Endothelial cell of umbilical vein (primary cell): ENCODE measurements at regions not wholly inside any gene's neighbourhood (a gene's known extent, or its start where the extent isn't known, plus 50 kb on each side); places are given as distances from the start of the nearest gene placed in this dataset.

Experiments
- BruUV-seq: library from RNA; stranded (reverse); fragments of 400-500 nt; replicated peaks from 2 replicates; lab custom pipeline; 2021; lab: Mats Ljungman, UMichigan
- CTCF ChIA-PET: fragments of 300-600, 350-600 bp; sonication (Branson Sonifier 250); formaldehyde crosslinking; loops from one replicate; lab custom pipeline; 2021; ENCODE audit warnings: antibody characterized with exemption, inconsistent platforms; lab: Charles Lee
- POLR2A ChIA-PET: fragments of 300-600, 350-600 bp; sonication (Branson Sonifier 250); formaldehyde crosslinking; loops from one replicate; lab custom pipeline; 2021; ENCODE audit warnings: antibody characterized with exemption, inconsistent platforms; lab: Charles Lee
- DNase-seq: peaks from one replicate; pipeline ENCODE4 v3.0.0-alpha.2; 2011; ENCODE audit warnings: low read depth, low spot score
- FAIRE-seq: peaks from 2 replicates; lab custom pipeline; 2011; peaks lifted over from hg19 to GRCh38; lab: Jason Lieb, UNC
- H2AFZ ChIP-seq: 2 replicates; pipeline ENCODE4 v1.6.0; 2012; ENCODE audit warnings: low read depth, low read length, control low read depth, inconsistent platforms
- H3K27ac ChIP-seq: 2 replicates; pipeline ENCODE4 v1.5.1; 2011; ENCODE audit warnings: low read depth, mild to moderate bottlenecking, control low read depth, low read length, moderate library complexity; ENCODE audit not compliant: insufficient read depth
- H3K27me3 ChIP-seq, 2 experiments: 2 replicates each; pipeline versions ENCODE4 v1.6.0 to v1.6.1; 2011; ENCODE audit warnings: low read length in 2 of 2, mixed read lengths in 1 of 2; ENCODE audit not compliant: control insufficient read depth in 2 of 2, insufficient read depth in 2 of 2
- H3K36me3 ChIP-seq, 2 experiments: 2 replicates in 1 of 2; 3 replicates in 1 of 2; pipeline ENCODE4 v1.5.1; 2011; ENCODE audit warnings: low read length in 2 of 2, mild to moderate bottlenecking in 1 of 2, moderate library complexity in 1 of 2; ENCODE audit not compliant: control insufficient read depth in 2 of 2, insufficient read depth in 2 of 2; ENCODE audit errors: extremely low read depth in 1 of 2
- H3K4me1 ChIP-seq: 3 replicates; pipeline ENCODE4 v1.5.1; 2011; ENCODE audit warnings: mild to moderate bottlenecking, low read length; ENCODE audit not compliant: control insufficient read depth, insufficient read depth; ENCODE audit errors: extremely low read depth
- H3K4me2 ChIP-seq: 2 replicates; pipeline ENCODE4 v1.6.1; 2011; ENCODE audit warnings: low read length, control low read depth, mixed read lengths; ENCODE audit not compliant: insufficient read depth
- H3K4me3 ChIP-seq, 3 experiments: fragments of 200-600 bp in 1 of 3; sonication (generic), shearing (Covaris generic) in 1 of 3; replicated peaks in 1 of 3; 2 replicates each; pipeline ENCODE4 v1.5.1; 2011 to 2016; ENCODE audit warnings: control low read depth in 3 of 3, low read length in 3 of 3, mild to moderate bottlenecking in 2 of 3, inconsistent platforms in 1 of 3, low read depth in 1 of 3, moderate library complexity in 1 of 3; ENCODE audit not compliant: insufficient read depth in 1 of 3
- H3K79me2 ChIP-seq: 2 replicates; pipeline ENCODE4 v1.6.0; 2012; ENCODE audit warnings: low read length, inconsistent platforms; ENCODE audit not compliant: control insufficient read depth, insufficient read depth
- H3K9ac ChIP-seq: replicated peaks from 2 replicates; pipeline ENCODE3; 2011; ENCODE audit warnings: low read length, control low read depth; ENCODE audit not compliant: insufficient read depth; ENCODE audit errors: extremely low read depth
- H3K9me1 ChIP-seq: replicated peaks from 3 replicates; pipeline ENCODE4 v1.6.0; 2011; ENCODE audit warnings: mild to moderate bottlenecking, low read length; ENCODE audit not compliant: control insufficient read depth, insufficient read depth; ENCODE audit errors: extremely low read depth
- H3K9me3 ChIP-seq: replicated peaks from 2 replicates; pipeline ENCODE4 v1.5.1; 2012; ENCODE audit warnings: low read length, inconsistent platforms; ENCODE audit not compliant: control insufficient read depth, insufficient read depth
- H4K20me1 ChIP-seq: replicated peaks from 2 replicates; pipeline ENCODE3; 2011; ENCODE audit warnings: mild to moderate bottlenecking, low read length; ENCODE audit not compliant: control insufficient read depth, insufficient read depth; ENCODE audit errors: extremely low read depth
- EZH2 ChIP-seq: IDR thresholded peaks from 2 replicates; pipeline ENCODE4 v1.6.1; 2012; ENCODE audit warnings: borderline replicate concordance, low read depth, mild to moderate bottlenecking, moderate library complexity, low read length, inconsistent platforms; ENCODE audit not compliant: severe bottlenecking
- FOS ChIP-seq: IDR thresholded peaks from 2 replicates; pipeline ENCODE4 v1.6.1; 2011; ENCODE audit warnings: mild to moderate bottlenecking, low read length, moderate library complexity, borderline replicate concordance; ENCODE audit not compliant: insufficient read depth
- GATA2 ChIP-seq: IDR thresholded peaks from 2 replicates; pipeline ENCODE4 v1.7.0; 2011; ENCODE audit warnings: low read depth, mild to moderate bottlenecking, moderate library complexity, mixed read lengths, low read length; ENCODE audit not compliant: insufficient read length, insufficient read depth
- JUN ChIP-seq: IDR thresholded peaks from 2 replicates; pipeline ENCODE4 v1.6.1; 2011; ENCODE audit warnings: borderline replicate concordance, low read depth; ENCODE audit not compliant: insufficient read length, insufficient read depth
- MAX ChIP-seq: IDR thresholded peaks from 2 replicates; pipeline ENCODE4 v1.6.1; 2011; ENCODE audit not compliant: insufficient read depth, insufficient read length
- MYC ChIP-seq: IDR thresholded peaks from one replicate; pipeline ENCODE4 v1.6.1; 2011; ENCODE audit warnings: mild to moderate bottlenecking, low read depth, low read length
- POLR2A ChIP-seq: IDR thresholded peaks from 2 replicates; pipeline ENCODE4 v1.6.1; 2012; ENCODE audit warnings: low read depth, mild to moderate bottlenecking, control low read depth, low read length
- POLR2AphosphoS5 ChIP-seq: IDR thresholded peaks from 2 replicates; pipeline ENCODE4 v1.6.1; 2012; ENCODE audit warnings: low read depth, mild to moderate bottlenecking, control low read depth, low read length, moderate library complexity; ENCODE audit not compliant: insufficient read depth
- dilution Hi-C: fragments of 300-500 bp; cut with MboI; formaldehyde crosslinking; loops from one replicate; pipeline ENCODE4 v1.15.0; 2019; ENCODE audit warnings: low sequenced_read_pairs; ENCODE audit not compliant: extremely low pct_ligation_motif_present
- intact Hi-C: fragments of 100-400 bp; cut with micrococcal nuclease; formaldehyde crosslinking; loops from one replicate; pipeline ENCODE4 v1.10.0; 2022
- TF ChIP-seq, protein P1 (sequence below), 2 donors: IDR thresholded peaks; 1 replicate in 1 of 2; 2 replicates in 1 of 2; pipeline ENCODE4 v1.5.1; 2011; ENCODE audit warnings: low read length in 2 of 2, mild to moderate bottlenecking in 2 of 2, moderate library complexity in 2 of 2, control low read depth in 1 of 2, inconsistent platforms in 1 of 2, low read depth in 1 of 2; ENCODE audit not compliant: insufficient read depth in 1 of 2; ENCODE audit errors: extremely low read depth in 1 of 2

DNA sequence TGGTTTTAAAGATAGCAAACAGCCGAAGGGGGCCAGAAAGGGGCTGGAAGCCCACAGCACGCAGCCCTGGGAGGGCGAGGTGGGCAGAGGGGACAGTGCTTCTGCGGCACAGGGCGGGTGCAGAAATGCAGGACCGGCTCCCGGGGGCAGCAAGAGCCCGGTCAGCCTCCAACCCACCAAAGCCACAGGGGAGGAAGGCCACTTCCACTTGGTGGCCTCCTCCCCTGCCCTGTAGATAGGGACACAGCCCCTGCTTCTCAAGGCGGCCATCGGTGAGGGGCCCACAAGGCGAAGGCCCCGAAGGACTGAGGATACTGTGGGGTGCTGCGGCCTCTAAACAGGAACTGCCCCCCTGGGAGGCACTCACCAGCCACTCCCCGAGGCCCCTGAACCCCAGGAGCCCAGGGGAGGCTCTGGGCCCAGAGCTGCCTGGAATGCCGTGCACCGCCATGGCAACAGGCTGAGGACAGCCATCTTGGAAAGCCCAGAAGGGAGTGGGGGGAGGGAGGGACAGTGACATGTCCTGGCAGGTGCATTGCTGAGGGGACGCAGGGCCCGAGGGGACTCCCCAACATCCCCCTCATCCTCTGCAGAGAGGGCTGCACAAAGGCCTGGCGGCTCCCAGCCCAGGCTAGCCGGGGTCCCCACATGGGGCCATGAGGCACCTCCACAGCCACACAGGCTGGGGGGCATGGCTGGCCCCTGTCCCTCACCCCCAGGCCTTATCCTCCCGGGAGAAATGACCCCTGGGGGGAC is 114.7 kb downstream of the NCOR2 start:
- Histone ChIP-seq H3K9me3 (no peaks in the 10 kb centered on the region), H3K79me2 (peaks cover 2% of the 10 kb centered on the region), H2AFZ (no peak overlapping the region), H3K27ac (peak overlapping the region; percentile 81), H3K36me3 (peaks cover 0 to 1% of the 10 kb centered on the region in 2 experiments), H3K27me3 (no peaks in the 10 kb centered on the region), H3K9ac (peak overlapping the region; percentile 54), H4K20me1 (no peaks in the 10 kb centered on the region), H3K4me2 (no peak overlapping the region), H3K9me1 (no peaks in the 10 kb centered on the region), H3K4me1 (peaks cover 29% of the 10 kb centered on the region), H3K4me3 (no peak overlapping the region)
- DNase-seq (no peak), FAIRE-seq (no peak)
- no TSS peak for BruUV-seq
- TF ChIP-seq MAX, result no peak
- TF ChIP-seq POLR2AphosphoS5, result no peak
- TF ChIP-seq, protein P1, sequence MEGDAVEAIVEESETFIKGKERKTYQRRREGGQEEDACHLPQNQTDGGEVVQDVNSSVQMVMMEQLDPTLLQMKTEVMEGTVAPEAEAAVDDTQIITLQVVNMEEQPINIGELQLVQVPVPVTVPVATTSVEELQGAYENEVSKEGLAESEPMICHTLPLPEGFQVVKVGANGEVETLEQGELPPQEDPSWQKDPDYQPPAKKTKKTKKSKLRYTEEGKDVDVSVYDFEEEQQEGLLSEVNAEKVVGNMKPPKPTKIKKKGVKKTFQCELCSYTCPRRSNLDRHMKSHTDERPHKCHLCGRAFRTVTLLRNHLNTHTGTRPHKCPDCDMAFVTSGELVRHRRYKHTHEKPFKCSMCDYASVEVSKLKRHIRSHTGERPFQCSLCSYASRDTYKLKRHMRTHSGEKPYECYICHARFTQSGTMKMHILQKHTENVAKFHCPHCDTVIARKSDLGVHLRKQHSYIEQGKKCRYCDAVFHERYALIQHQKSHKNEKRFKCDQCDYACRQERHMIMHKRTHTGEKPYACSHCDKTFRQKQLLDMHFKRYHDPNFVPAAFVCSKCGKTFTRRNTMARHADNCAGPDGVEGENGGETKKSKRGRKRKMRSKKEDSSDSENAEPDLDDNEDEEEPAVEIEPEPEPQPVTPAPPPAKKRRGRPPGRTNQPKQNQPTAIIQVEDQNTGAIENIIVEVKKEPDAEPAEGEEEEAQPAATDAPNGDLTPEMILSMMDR (IDR thresholded peaks at IDR 0.05; ENCODE audit: extremely low read depth in 1 of 2, insufficient read depth in 1 of 2, low read depth in 1 of 2, low read length in 2 of 2), result no peak
- TF ChIP-seq FOS, result no peak
- TF ChIP-seq MYC, result no peak
- TF ChIP-seq POLR2A, result no peak
- TF ChIP-seq GATA2, result no peak
- no peak for TF ChIP-seq EZH2
- no peak for TF ChIP-seq JUN
- POLR2A ChIA-PET, result no interaction called here
- intact Hi-C loops, result loop anchor here (1.0 to 5.0 kb wide), 5 partner anchors 11 to 315 kb away; no protein-coding TSS in a partner anchor
- dilution Hi-C loops, result no loop called here
- CTCF ChIA-PET, result interaction anchor here (0.8 to 2.1 kb wide), 10 partner anchors 10 to 319 kb away, joined by 3 to 12 read pairs (median 4); no protein-coding TSS in a partner anchor
